ENCODE measurements at regions not wholly inside any gene's neighbourhood (a gene's known extent, or its start where the extent isn't known, plus 50 kb on each side); places are given as distances from the start of the nearest gene placed in this dataset.

GRCh38 chr18:55925772-55926171 is 337.8 kb upstream of the TCF4 start:
- no peak for TF ChIP-seq SREBF2 (CRISPR knock-in tag; IDR thresholded peaks at IDR 0.05)
- TF ChIP-seq HDAC8 (tag; IDR thresholded peaks at IDR 0.05), result no peak
- TF ChIP-seq, protein P1, sequence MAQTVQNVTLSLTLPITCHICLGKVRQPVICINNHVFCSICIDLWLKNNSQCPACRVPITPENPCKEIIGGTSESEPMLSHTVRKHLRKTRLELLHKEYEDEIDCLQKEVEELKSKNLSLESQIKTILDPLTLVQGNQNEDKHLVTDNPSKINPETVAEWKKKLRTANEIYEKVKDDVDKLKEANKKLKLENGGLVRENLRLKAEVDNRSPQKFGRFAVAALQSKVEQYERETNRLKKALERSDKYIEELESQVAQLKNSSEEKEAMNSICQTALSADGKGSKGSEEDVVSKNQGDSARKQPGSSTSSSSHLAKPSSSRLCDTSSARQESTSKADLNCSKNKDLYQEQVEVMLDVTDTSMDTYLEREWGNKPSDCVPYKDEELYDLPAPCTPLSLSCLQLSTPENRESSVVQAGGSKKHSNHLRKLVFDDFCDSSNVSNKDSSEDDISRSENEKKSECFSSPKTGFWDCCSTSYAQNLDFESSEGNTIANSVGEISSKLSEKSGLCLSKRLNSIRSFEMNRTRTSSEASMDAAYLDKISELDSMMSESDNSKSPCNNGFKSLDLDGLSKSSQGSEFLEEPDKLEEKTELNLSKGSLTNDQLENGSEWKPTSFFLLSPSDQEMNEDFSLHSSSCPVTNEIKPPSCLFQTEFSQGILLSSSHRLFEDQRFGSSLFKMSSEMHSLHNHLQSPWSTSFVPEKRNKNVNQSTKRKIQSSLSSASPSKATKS (CRISPR knock-in tag; IDR thresholded peaks at IDR 0.05), result no peak
- no peak for TF ChIP-seq CBX1 (IDR thresholded peaks at IDR 0.05; ENCODE audit: low read depth)
- TF ChIP-seq ZNF384 (IDR thresholded peaks at IDR 0.05; ENCODE audit: low read depth, low read length), result no peak
- no peak for TF ChIP-seq SOX6 (IDR thresholded peaks at IDR 0.05)
- TF ChIP-seq ZNF274 (IDR thresholded peaks at IDR 0.05; ENCODE audit: borderline replicate concordance, low read depth, low read length), result no peak
